ENCODE measurements at regions not wholly inside any gene's neighbourhood (a gene's known extent, or its start where the extent isn't known, plus 50 kb on each side); places are given as distances from the start of the nearest gene placed in this dataset.
"Not testable (repeated sequence)": the region's sequence is repeated elsewhere in the genome, so short reads cannot be mapped to it uniquely, and the experiment has no call there.

GRCh38 chr5:53268241-53268640, 158.7 kb upstream of the MOCS2 start:
- not testable (repeated sequence) for DNase-seq (ENCODE audit: low read depth in 2 of 2)

DNA sequence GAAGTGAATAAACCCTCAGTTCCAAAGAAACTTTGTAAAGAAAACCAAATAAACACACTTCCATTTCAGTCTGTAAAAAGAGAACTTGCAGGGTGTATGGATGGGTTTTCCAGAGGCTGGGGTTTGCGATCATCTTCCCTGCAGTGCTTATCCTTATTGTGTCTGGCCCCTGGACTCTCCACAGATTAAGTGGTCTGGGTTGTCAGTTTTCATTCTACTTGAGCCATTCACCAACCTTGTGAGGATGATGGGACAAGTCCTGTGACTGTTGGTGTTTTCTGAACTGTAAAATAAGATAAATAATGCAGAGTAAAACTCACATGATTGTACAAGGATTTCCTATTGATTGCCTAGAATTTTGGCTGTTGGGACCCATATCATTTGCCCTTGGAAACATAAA, 166.1 kb upstream of the MOCS2 start:
- no peak for DNase-seq (ENCODE audit: low read depth in 2 of 2)

- DNase-seq (ENCODE audit: low read depth in 2 of 2), result no peak
These were observed 167.3 kb upstream of the MOCS2 start for GRCh38 chr5:53276825-53277224.

DNA sequence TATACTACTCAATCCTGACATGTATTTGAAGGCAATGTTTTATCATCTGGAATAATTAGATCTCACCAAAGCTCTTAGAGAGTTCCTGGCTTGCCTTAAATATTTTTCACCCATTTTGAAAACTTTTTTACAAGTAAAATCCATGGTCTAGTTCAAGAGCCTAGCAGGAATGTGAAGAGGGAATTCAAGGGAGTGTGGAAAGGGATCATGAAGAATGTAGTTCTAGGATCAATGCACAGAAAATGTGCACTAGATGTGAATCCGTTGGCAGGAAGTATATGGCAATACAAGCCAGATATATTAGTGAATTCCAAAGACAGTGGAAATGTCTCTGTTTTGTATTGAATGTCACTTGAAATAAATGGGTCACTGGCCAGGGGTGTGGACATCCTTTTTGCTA, 167.9 kb upstream of the MOCS2 start:
- DNase-seq (ENCODE audit: low read depth in 2 of 2), result no peak

DNA sequence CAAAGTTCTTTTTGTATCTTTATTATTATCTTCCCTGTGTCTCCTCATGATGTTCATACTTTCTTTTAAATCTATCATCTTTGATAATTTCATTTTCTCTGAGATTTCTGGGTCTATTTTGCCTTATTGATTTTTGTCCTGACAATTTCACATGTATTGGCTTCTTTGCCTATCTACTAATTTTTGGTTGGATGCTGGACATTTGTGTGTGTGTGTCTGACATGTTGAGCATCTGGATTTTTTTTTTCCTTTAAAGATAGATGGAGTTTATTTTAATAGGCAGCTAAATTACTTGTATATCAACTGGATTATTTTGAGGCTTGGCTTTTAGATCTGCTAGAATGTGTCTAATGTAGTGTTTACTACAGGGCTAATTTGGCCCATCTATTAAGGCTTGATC, 178.0 kb upstream of the MOCS2 start:
- no peak for DNase-seq (ENCODE audit: low read depth in 2 of 2)

- no peak for DNase-seq (ENCODE audit: low read depth in 2 of 2)
These were observed 179.0 kb upstream of the MOCS2 start for GRCh38 chr5:53288511-53288910.

DNA sequence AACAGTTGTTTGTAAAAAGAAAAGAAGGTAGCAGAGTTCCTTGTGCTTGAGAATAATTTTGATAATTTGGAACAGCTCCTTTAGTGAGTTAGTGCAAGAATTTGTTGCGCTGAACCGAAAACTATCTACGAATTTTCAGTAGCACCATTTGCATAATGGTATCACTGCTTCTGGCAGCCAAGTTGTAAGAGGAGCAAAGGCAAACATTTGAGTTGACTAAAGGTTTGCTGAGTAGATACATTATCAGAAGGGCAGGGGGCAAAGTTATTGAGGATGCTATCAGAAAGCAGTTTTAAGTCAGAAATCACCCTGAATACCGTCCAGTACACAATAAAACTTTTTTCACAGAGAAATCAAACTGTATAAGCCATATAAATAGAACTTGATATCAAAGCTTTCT, 181.5 kb upstream of the MOCS2 start:
- no peak for DNase-seq (ENCODE audit: low read depth in 2 of 2)

- no peak for DNase-seq (ENCODE audit: low read depth in 2 of 2)
These were observed 182.0 kb upstream of the MOCS2 start for GRCh38 chr5:53291528-53291927.

DNA sequence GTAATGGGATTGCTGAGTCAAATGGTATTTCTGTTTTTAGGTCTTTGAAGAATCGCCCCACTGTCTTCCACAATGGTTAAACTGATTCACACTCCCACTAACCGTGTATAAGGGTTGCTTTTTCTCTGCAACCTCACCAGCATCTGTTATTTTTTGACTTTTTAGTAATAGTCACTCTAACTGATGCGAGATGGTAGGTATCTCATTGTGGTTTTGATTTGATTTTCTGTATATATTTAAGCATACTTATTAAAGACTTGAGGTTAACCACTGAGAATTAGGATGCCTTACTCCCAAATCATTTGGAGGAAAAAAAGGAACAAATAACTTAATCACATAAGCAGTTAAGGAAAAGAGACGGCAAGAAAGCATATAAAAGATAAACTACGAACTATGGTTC, 181.6 kb upstream of the FST start:
- DNase-seq (ENCODE audit: low read depth in 2 of 2), result no peak

DNA sequence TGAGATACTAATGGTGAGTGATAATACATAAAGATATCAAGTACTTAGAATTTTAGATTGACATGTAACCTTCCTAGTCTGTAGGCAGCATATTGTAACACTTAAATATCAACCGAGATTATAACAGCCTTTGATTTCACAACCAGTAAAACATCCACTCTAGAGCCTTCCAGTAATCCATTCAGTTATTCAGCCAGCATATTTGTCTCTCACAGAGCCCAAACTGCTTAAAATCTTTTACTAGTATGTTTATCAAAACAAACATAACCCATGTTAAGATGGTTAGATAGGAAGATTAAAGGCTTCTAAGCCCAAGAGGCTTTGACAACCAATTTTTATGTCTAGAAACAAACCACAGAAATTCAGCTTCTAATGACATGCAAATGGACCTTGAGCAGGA, 177.9 kb upstream of the FST start:
- no peak for DNase-seq (ENCODE audit: low read depth in 2 of 2)

DNA sequence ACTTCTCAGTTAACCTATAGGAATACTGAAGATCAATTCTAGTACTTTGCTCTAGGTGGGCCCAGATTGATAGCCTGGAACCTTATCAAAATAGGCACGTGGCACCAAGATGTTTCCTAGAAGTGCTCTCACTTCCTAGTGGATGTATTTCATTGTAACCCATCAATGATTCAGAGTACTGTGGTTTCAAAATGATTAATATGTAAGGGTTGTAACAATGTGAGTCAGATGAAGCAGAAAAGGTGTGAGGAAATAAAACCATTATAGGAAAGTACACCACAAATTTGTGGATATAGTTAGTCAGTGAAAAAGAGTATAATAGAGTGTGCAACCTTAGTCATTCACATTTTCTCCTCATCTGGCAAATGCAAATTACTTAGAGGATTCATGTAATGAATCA, 177.3 kb upstream of the FST start:
- no peak for DNase-seq (ENCODE audit: low read depth in 2 of 2)

- not testable (repeated sequence) for DNase-seq (ENCODE audit: low read depth in 2 of 2)
These were observed 175.1 kb upstream of the FST start for GRCh38 chr5:53305316-53305715.

- DNase-seq (ENCODE audit: low read depth in 2 of 2), result no peak
These were observed 170.8 kb upstream of the FST start for GRCh38 chr5:53309653-53310052.

DNA sequence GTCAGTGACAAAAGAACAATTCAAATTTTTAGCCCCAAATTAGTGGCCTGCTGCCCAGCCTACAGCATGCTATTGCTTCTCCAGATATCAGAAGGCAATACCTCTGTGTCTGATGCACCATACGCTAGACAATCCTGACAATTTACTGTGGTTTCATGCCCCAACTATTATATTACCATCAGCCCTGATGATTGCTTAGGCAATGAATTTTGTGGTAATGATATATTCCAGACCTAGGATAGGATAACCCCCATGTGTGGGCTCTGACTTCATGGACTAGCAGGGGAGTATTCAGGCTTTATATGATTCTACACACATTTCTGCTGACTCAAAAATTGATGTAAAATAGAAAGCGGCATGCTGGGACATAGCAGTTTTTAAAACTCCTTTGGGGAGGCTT, 168.7 kb upstream of the FST start:
- no peak for DNase-seq (ENCODE audit: low read depth in 2 of 2)

- DNase-seq (ENCODE audit: low read depth in 2 of 2), result no peak
These were observed 167.3 kb upstream of the FST start for GRCh38 chr5:53313145-53313544.

DNA sequence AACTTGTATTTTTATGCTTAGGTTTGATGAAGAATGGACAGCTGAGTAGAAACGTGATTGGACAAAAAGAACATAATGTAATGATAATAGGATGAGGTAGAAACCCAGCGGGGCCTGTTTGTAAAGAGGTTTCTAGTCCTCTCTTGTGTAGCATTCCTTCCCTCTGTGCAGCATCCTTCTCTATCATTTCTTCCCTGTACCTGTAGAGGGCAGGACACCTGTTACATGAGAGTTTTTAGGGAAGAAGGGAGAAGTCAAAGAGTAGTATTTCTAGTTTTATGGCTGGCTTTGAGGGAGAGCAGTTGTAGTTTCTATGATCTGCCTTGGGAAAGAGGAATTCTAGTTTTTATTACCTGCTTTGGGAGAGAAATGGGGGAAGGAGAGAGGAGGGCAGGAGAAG, 162.1 kb upstream of the FST start:
- no peak for DNase-seq (ENCODE audit: low read depth in 2 of 2)

GRCh38 chr5:53319315-53319714, 161.1 kb upstream of the FST start:
- no peak for DNase-seq (ENCODE audit: low read depth in 2 of 2)

DNA sequence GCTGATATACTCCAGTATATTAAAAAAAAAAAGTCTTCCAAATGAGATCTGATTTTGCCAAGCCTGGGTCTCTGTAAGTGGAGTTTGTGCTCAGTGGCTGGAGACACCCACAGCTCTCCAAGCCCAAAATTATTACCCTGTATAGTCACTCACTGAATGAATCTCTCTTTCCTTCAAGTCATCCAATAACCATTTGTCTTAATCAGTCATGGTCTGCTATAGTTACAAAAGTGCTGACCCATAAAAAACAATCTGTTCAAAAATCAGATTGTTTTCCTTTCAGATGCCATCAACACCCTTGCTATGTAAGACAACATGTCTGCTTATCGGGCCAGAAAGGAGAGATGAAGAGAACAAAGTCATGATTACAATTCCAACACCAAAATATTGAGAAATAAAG, 159.4 kb upstream of the FST start:
- DNase-seq (ENCODE audit: low read depth in 2 of 2), result no peak

DNA sequence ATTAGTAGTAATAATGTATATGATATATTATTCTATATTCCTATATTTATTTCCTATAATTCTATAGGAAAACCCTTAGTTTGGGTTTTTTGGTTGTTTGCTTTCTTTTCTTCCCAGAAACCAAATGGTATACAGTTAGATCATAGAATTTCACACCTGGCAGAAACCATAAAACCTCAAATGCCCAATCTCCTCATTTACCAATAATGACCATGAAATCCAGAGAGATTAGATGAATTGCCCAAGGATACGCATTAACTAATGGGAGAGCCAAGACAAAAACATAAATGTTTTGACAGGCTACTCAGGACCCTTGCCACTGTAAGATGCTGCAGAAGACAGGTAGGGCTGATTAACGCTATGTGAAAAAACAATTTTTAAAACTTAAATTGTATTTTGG, 158.7 kb upstream of the FST start:
- no peak for DNase-seq (ENCODE audit: low read depth in 2 of 2)

DNA sequence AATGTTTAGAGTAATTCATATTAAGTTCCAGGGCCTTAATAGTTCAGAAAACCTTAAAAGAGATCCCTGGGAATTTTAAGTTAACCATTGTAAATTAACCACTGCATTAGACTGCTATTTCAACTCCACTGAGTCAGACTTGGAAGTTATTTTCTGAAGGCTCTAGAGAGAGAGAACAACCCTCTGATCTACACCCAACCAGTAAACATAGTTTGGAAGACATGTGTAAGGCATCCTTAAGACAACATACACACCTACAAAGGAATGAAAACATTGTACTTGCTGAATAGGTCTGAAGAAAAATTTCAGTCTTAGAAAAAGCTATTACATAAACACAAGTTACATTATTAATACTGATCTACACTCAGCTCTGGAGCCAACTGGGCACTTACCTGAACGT, 158.2 kb upstream of the FST start:
- no peak for DNase-seq (ENCODE audit: low read depth in 2 of 2)

DNA sequence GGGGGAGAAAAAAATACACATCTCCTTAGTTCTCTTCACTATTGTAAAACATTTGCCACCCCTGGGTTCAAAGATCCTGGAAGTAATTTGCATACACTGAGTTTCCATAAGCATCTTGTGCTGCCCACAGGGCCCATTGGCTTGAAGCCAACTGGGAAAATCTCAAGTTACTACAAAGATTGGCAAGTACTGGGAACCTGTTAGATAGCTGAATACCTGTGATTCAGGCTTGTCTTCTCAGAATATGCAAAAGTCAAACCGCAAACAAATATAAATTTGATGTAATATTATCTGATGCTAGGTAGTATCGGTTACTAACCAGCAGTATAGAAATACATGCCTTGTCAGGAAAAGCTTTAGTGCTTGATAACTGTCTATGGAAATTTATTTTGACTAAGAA, 156.9 kb upstream of the FST start:
- DNase-seq (ENCODE audit: low read depth in 2 of 2), result no peak

DNA sequence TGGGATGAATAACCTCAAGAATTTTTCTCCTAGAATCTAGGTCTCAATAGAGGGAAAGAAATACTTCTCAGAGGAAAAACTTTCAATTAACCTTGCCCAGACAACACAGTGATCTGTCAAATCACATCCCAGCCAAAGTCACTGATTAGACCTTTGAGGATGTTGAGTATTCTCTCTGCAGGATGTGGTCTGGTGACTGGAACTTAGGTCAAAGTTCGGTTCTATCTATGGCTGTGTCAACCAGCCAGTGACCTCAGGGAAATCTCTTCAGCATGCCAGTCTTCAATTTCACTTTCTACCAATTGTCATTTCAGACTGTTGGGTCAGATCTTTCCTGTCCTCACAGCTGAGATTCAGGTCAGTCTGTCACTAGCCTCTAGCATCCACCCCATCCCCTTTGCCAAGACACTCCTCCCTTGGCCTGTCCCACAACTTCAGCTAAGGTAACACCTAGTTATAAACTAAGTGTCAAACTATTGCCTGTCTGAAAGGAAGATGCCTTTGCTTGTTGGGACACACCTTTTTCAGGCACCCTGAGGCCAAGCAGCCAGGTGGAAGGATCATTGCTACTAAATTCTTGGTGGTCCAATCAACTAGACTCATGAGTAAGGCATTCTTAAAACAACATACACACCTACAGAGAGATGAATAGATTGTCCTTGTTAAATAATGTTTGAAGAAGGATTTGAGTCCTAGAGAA, 156.3 kb upstream of the FST start:
- DNase-seq (ENCODE audit: low read depth in 2 of 2), result no peak

DNA sequence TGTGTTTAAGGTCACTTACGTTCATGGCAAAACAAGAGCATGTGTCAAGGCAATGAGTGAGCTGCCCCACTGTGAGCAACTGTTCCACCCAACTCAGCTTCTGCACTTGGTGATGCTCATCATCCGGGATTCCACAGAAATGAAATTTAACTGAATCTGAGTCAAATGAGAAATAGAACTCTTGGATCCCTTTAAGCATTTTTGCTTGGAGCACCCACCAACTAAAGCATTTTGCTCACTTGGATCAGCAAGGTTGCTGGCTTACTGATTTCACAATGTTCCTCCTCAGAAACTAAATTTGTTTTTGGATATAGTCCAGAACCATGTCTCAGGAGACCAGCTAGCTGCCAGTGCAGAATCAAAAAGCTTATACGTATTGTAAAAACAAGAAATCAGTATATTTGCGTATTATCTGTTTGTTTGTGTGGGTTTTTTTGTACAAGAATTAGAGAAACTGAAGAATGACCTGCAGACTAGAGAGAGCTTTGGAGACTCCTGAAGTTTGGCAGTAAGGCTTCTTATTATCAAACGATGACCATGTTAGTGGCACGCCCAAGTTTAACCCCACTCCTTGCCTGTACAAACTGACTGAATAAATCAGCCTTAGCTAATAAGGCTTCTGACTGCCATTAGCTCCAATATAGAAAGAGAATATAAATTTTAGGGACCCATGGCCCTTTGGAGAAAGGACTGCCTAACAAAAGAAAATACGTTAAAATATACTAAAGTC, 153.8 kb upstream of the FST start:
- no peak for DNase-seq (ENCODE audit: low read depth in 2 of 2)

Data from stimulated activated CD4-positive, alpha-beta T cell treated with anti-CD3 and anti-CD28 coated beads, Interleukin-12 subunit alpha, Interleukin-12 subunit beta, amount 100 ng/mL, for 24 hours (primary cell).